HCT116 (cell line): ENCODE measurements at regions not wholly inside any gene's neighbourhood (a gene's known extent, or its start where the extent isn't known, plus 50 kb on each side); places are given as distances from the start of the nearest gene placed in this dataset.

Experiments used
- ATAC-seq: fragments of 200-7000 bp; cut with Tn5 transposase; 2 replicates; pipeline ENCODE4 v1.9.1; 2020; ENCODE audit warnings: mild to moderate bottlenecking, moderate library complexity
- BruUV-seq: library from RNA; stranded (reverse); fragments of 400-500 nt; replicated peaks from 2 replicates; lab custom pipeline; 2021; lab: Mats Ljungman, UMichigan
- CTCF ChIA-PET: fragments of 300-600 bp; sonication (Branson Sonifier 250); formaldehyde crosslinking; loops from one replicate; lab custom pipeline; 2021; ENCODE audit warnings: antibody characterized with exemption; lab: Charles Lee
- POLR2A ChIA-PET: fragments of 300-600, 350-600 bp; sonication (Branson Sonifier 250); formaldehyde crosslinking; loops from one replicate; lab custom pipeline; 2021; ENCODE audit warnings: antibody characterized with exemption; lab: Charles Lee
- RAD21 ChIA-PET, 2 experiments: fragments of 300-600 bp; sonication (Branson Sonifier 250); formaldehyde crosslinking; loops; one replicate each; lab custom pipeline; 2023; ENCODE audit warnings: low total read pairs in 2 of 2; ENCODE audit not compliant: uncharacterized antibody in 2 of 2, unreplicated experiment in 2 of 2, low non-redundant PET in 1 of 2; lab: Charles Lee
- DNase-seq: peaks from one replicate; pipeline ENCODE4 v3.0.0-alpha.2; 2010; ENCODE audit warnings: low read depth, low spot score
- H2AFZ ChIP-seq: fragments of 200-600 bp; shearing (Covaris generic), sonication (generic); 2 replicates; pipeline ENCODE4 v1.6.1; 2017; ENCODE audit warnings: low read depth, mixed run types, mixed read lengths, antibody characterized with exemption, low read length; ENCODE audit not compliant: poor library complexity, severe bottlenecking
- H3K27ac ChIP-seq: 2 replicates; pipeline ENCODE4 v1.5.1; 2012; ENCODE audit warnings: low read depth, low read length
- H3K27me3 ChIP-seq: fragments of 200-600 bp; sonication (generic); 2 replicates; pipeline ENCODE4 v1.6.1; 2016; ENCODE audit warnings: mixed run types, low read length, mixed read lengths; ENCODE audit not compliant: insufficient read depth
- H3K36me3 ChIP-seq, 2 experiments: fragments of 200-500 bp in 1 of 2; fragments of 200-600 bp in 1 of 2; sonication (Bioruptor generic) in 1 of 2; sonication (generic) in 1 of 2; 2 replicates each; pipeline versions ENCODE4 v1.5.1 to v1.6.1; 2014 to 2016; ENCODE audit warnings: low read length in 2 of 2, inconsistent platforms in 1 of 2, mixed read lengths in 1 of 2, mixed run types in 1 of 2; ENCODE audit not compliant: insufficient read depth in 2 of 2, control insufficient read depth in 1 of 2
- H3K4me1 ChIP-seq, 2 experiments: fragments of 200-600 bp in 1 of 2; sonication (generic) in 1 of 2; 2 replicates each; pipeline versions ENCODE4 v1.5.1 to v1.6.1; 2012 to 2017; ENCODE audit warnings: low read length in 2 of 2, inconsistent platforms in 1 of 2, mild to moderate bottlenecking in 1 of 2, mixed read lengths in 1 of 2, mixed run types in 1 of 2, moderate library complexity in 1 of 2; ENCODE audit not compliant: insufficient read depth in 2 of 2, control insufficient read depth in 1 of 2
- H3K4me2 ChIP-seq: fragments of 200-600 bp; sonication (generic); 2 replicates; pipeline ENCODE4 v1.6.1; 2017; ENCODE audit warnings: mixed run types, low read length, mixed read lengths
- H3K4me3 ChIP-seq, 2 experiments: fragments of 200-600 bp in 1 of 2; sonication (generic) in 1 of 2; replicated peaks in 1 of 2; 2 replicates each; pipeline ENCODE4 v1.5.1; 2011 to 2016; ENCODE audit warnings: low read length in 2 of 2, control low read depth in 1 of 2, low read depth in 1 of 2, mild to moderate bottlenecking in 1 of 2, mixed read lengths in 1 of 2, mixed run types in 1 of 2
- H3K79me2 ChIP-seq: fragments of 200-600 bp; sonication (generic); 2 replicates; pipeline ENCODE4 v1.6.1; 2017; ENCODE audit warnings: mild to moderate bottlenecking, mixed run types, low read length, moderate library complexity, mixed read lengths; ENCODE audit not compliant: insufficient read depth
- H3K9ac ChIP-seq: fragments of 200-600 bp; sonication (generic); 2 replicates; pipeline ENCODE4 v1.6.1; 2016; ENCODE audit warnings: low read length, mixed read lengths
- H3K9me2 ChIP-seq: fragments of 200-600 bp; sonication (generic), shearing (Covaris generic); 2 replicates; pipeline ENCODE4 v1.6.1; 2017; ENCODE audit warnings: mixed run types, mild to moderate bottlenecking, moderate library complexity; ENCODE audit not compliant: insufficient read depth
- H3K9me3 ChIP-seq, 2 experiments: fragments of 200-500 bp in 1 of 2; fragments of 200-600 bp in 1 of 2; sonication (Bioruptor generic) in 1 of 2; sonication (generic) in 1 of 2; 2 replicates each; pipeline ENCODE4 v1.6.1; 2014 to 2017; ENCODE audit warnings: low read length in 2 of 2, mixed read lengths in 2 of 2, inconsistent platforms in 1 of 2, low read depth in 1 of 2, mild to moderate bottlenecking in 1 of 2, mixed run types in 1 of 2, moderate library complexity in 1 of 2; ENCODE audit not compliant: control insufficient read depth in 1 of 2, insufficient read depth in 1 of 2
- H4K20me1 ChIP-seq: fragments of 200-600 bp; sonication (generic), shearing (Covaris generic); 2 replicates; pipeline ENCODE4 v1.6.1; 2017; ENCODE audit warnings: mixed run types, mild to moderate bottlenecking, moderate library complexity; ENCODE audit not compliant: insufficient read depth
- JUND ChIP-seq: IDR thresholded peaks from 2 replicates; pipeline ENCODE4 v1.6.1; 2012
- RAD21 ChIP-seq: IDR thresholded peaks from 2 replicates; pipeline ENCODE4 v1.6.1; 2012; ENCODE audit warnings: low read depth, mild to moderate bottlenecking
- SIN3A ChIP-seq: IDR thresholded peaks from 2 replicates; pipeline ENCODE4 v1.6.1; 2012; ENCODE audit warnings: low read depth
- SRF ChIP-seq: IDR thresholded peaks from 2 replicates; pipeline ENCODE4 v1.6.1; 2012; ENCODE audit warnings: low read depth
- YY1 ChIP-seq: IDR thresholded peaks from 2 replicates; pipeline ENCODE4 v1.6.1; 2011; ENCODE audit warnings: low read length, low read depth, moderate library complexity, mild to moderate bottlenecking; ENCODE audit not compliant: insufficient replicate concordance; ENCODE audit errors: extremely low read depth
- ZFX ChIP-seq: fragments of 450-650 bp; IDR thresholded peaks from 2 replicates; pipeline ENCODE4 v1.6.1; 2017
- ZNF274 ChIP-seq: fragments of 200-500 bp; sonication (Bioruptor generic); IDR thresholded peaks from 2 replicates; pipeline ENCODE4 v1.6.1; 2014; ENCODE audit warnings: mild to moderate bottlenecking, low read depth, low read length, inconsistent platforms
- intact Hi-C: fragments of 100-400 bp; cut with micrococcal nuclease; formaldehyde crosslinking; loops from 2 replicates; pipeline ENCODE4 v1.10.0; 2022
- TF ChIP-seq, protein P1 (sequence below): IDR thresholded peaks from 2 replicates; pipeline ENCODE4 v1.6.1; 2012
- TF ChIP-seq, protein P2 (sequence below), 3 experiments: fragments of 200-600 bp in 1 of 3; sonication (generic) in 1 of 3; IDR thresholded peaks in 2 of 3; conservative IDR thresholded peaks in 1 of 3; 2 replicates each; pipeline ENCODE4 v1.5.1; 2012 to 2017; ENCODE audit warnings: low read depth in 2 of 3, low read length in 2 of 3, antibody characterized with exemption in 1 of 3, borderline replicate concordance in 1 of 3, control low read depth in 1 of 3, mild to moderate bottlenecking in 1 of 3, mixed read lengths in 1 of 3, mixed run types in 1 of 3, moderate library complexity in 1 of 3; ENCODE audit not compliant: insufficient read depth in 1 of 3

GRCh38 chr7:118389629-118390028, 165.1 kb downstream of the ANKRD7 start:
- H3K9me3 ChIP-seq: no peaks in the 10 kb centered on the region
- H3K4me2 ChIP-seq: no peak overlapping the region
- H2AFZ ChIP-seq: peak overlapping the region; percentile 12
- H3K4me3 ChIP-seq: no peak overlapping the region
- H3K79me2 ChIP-seq: no peaks in the 10 kb centered on the region
- H3K9ac ChIP-seq: no peak overlapping the region
- ChIA-PET POLR2A (no interaction called here), CTCF (no interaction called here), RAD21 (no interaction called here)
- H3K36me3 ChIP-seq: no peaks in the 10 kb centered on the region
- no peaks in the 10 kb centered on the region for H3K27me3 ChIP-seq
- H3K4me1 ChIP-seq: no peaks in the 10 kb centered on the region
- no TSS peak for BruUV-seq
- intact Hi-C loops: no loop called here
- no peaks in the 10 kb centered on the region for H3K9me2 ChIP-seq
- H3K27ac ChIP-seq: no peak overlapping the region
- DNase-seq (no peak), ATAC-seq (no peak)
- TF ChIP-seq, protein P1, sequence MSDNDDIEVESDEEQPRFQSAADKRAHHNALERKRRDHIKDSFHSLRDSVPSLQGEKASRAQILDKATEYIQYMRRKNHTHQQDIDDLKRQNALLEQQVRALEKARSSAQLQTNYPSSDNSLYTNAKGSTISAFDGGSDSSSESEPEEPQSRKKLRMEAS: no peak
- TF ChIP-seq JUND (no peak), YY1 (no peak), SRF (no peak), ZNF274 (no peak), ZFX (no peak), RAD21 (no peak)
- TF ChIP-seq, protein P2, sequence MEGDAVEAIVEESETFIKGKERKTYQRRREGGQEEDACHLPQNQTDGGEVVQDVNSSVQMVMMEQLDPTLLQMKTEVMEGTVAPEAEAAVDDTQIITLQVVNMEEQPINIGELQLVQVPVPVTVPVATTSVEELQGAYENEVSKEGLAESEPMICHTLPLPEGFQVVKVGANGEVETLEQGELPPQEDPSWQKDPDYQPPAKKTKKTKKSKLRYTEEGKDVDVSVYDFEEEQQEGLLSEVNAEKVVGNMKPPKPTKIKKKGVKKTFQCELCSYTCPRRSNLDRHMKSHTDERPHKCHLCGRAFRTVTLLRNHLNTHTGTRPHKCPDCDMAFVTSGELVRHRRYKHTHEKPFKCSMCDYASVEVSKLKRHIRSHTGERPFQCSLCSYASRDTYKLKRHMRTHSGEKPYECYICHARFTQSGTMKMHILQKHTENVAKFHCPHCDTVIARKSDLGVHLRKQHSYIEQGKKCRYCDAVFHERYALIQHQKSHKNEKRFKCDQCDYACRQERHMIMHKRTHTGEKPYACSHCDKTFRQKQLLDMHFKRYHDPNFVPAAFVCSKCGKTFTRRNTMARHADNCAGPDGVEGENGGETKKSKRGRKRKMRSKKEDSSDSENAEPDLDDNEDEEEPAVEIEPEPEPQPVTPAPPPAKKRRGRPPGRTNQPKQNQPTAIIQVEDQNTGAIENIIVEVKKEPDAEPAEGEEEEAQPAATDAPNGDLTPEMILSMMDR (IDR thresholded peaks at IDR 0.05 in 2 of 3, conservative IDR thresholded peaks at IDR 0.05 in 1 of 3; ENCODE audit: borderline replicate concordance in 1 of 3, insufficient read depth in 1 of 3, low read depth in 2 of 3, low read length in 2 of 3): no peak
- H4K20me1 ChIP-seq: no peaks in the 10 kb centered on the region

- H3K36me3 ChIP-seq: no peaks in the 10 kb centered on the region
- intact Hi-C loops: no loop called here
- no peaks in the 10 kb centered on the region for H3K27me3 ChIP-seq
- no peaks in the 10 kb centered on the region for H3K9me2 ChIP-seq
- H3K4me1 ChIP-seq: no peaks in the 10 kb centered on the region
- no peaks in the 10 kb centered on the region for H3K79me2 ChIP-seq
- no peak overlapping the region for H3K4me2 ChIP-seq
- no peaks in the 10 kb centered on the region for H3K9me3 ChIP-seq
- CTCF ChIA-PET: no interaction called here
- DNase-seq (no peak), ATAC-seq (no peak)
- no peak overlapping the region for H2AFZ ChIP-seq
- POLR2A ChIA-PET: no interaction called here
- no peak for TF ChIP-seq ZFX
- TF ChIP-seq SIN3A: no peak
- RAD21 ChIA-PET: no interaction called here
- BruUV-seq: no TSS peak
- H3K27ac ChIP-seq: no peak overlapping the region
- no peak overlapping the region for H3K4me3 ChIP-seq
- no peaks in the 10 kb centered on the region for H4K20me1 ChIP-seq
- H3K9ac ChIP-seq: no peak overlapping the region
Measured at GRCh38 chr7:118404211-118404610, 179.7 kb downstream of the ANKRD7 start.
